Lung (tissue), 11 donors: ENCODE measurements at regions not wholly inside any gene's neighbourhood (a gene's known extent, or its start where the extent isn't known, plus 50 kb on each side); places are given as distances from the start of the nearest gene placed in this dataset.
"Not testable (repeated sequence)": the region's sequence is repeated elsewhere in the genome, so short reads cannot be mapped to it uniquely, and the experiment has no call there.

ENCODE experiments used
- ATAC-seq: fragments of 200-7000 bp; cut with Tn5 transposase; one replicate; pipeline ENCODE4 v1.9.1; 2020; ENCODE audit warnings: moderate number of reproducible peaks; ENCODE audit not compliant: insufficient read depth, low FRiP score
- DNase-seq, 3 donors: peaks; one replicate each; pipeline ENCODE4 v3.0.0-alpha.2; 2013 to 2017
- H3K27ac ChIP-seq, 2 donors: one replicate each; pipeline ENCODE4 v1.5.1; 2013; ENCODE audit warnings: mild to moderate bottlenecking in 2 of 2, moderate library complexity in 2 of 2, control low read depth in 1 of 2, inconsistent platforms in 1 of 2, low read depth in 1 of 2, low read length in 1 of 2
- H3K27me3 ChIP-seq, 3 donors: one replicate each; pipeline ENCODE4 v1.5.1; 2013; ENCODE audit warnings: low read length in 2 of 3; ENCODE audit not compliant: control insufficient read depth in 3 of 3, insufficient read depth in 3 of 3
- H3K36me3 ChIP-seq, 4 donors: one replicate each; pipeline ENCODE4 v1.5.1; 2013; ENCODE audit warnings: low read length in 4 of 4, mild to moderate bottlenecking in 1 of 4, moderate library complexity in 1 of 4; ENCODE audit not compliant: control insufficient read depth in 4 of 4, insufficient read depth in 4 of 4
- H3K4me1 ChIP-seq, 5 donors: one replicate each; pipeline ENCODE4 v1.5.1; 2013; ENCODE audit warnings: low read length in 5 of 5, mild to moderate bottlenecking in 2 of 5, moderate library complexity in 1 of 5; ENCODE audit not compliant: control insufficient read depth in 5 of 5, insufficient read depth in 5 of 5
- H3K4me3 ChIP-seq: one replicate; pipeline ENCODE4 v1.5.1; 2013; ENCODE audit warnings: mild to moderate bottlenecking, control low read depth, moderate library complexity
- H3K9ac ChIP-seq, 2 donors: one replicate each; pipeline ENCODE4 v1.5.1; 2013; ENCODE audit warnings: low read length in 2 of 2, control low read depth in 1 of 2; ENCODE audit not compliant: insufficient read depth in 1 of 2
- H3K9me3 ChIP-seq, 4 donors: one replicate each; pipeline ENCODE4 v1.5.1; 2013; ENCODE audit warnings: low read length in 3 of 4, mild to moderate bottlenecking in 1 of 4, moderate library complexity in 1 of 4; ENCODE audit not compliant: control insufficient read depth in 4 of 4, insufficient read depth in 3 of 4
- WGBS, 2 donors: extraction: QIAGEN DNeasy Blood & Tissue Kit; methylation state at CpG; one replicate each; pipeline ENCODE4 v1.1.7; 2013; 5-methylcytosine and 5-hydroxymethylcytosine counted together
- TF ChIP-seq, protein P1 (sequence below): IDR thresholded peaks from 2 replicates; pipeline ENCODE4 v1.5.1; 2012; ENCODE audit warnings: mild to moderate bottlenecking; ENCODE audit errors: control extremely low read depth, extremely low read depth
- donor health status: control.
- donor health status: control.
- donor health status: Bipolar disorder and iron deficiency.
- donor health status: healthy.
- donor health status: DM: yes; HTN: yes; CAD: no.

- Histone ChIP-seq H3K9me3 (no peaks in the 10 kb centered on the region), H3K27me3 (no peaks in the 10 kb centered on the region), H3K9ac (no peak overlapping the region), H3K4me1 (peaks cover 0 to 9% (median 0%) of the 10 kb centered on the region in 5 donors), H3K4me3 (no peak overlapping the region), H3K36me3 (no peaks in the 10 kb centered on the region), H3K27ac (no peak overlapping the region)
- ATAC-seq: no peak
- 87 to 94% methylated on average over 4 of the region's 4 CpGs for WGBS, 2 donors
- TF ChIP-seq, protein P1, sequence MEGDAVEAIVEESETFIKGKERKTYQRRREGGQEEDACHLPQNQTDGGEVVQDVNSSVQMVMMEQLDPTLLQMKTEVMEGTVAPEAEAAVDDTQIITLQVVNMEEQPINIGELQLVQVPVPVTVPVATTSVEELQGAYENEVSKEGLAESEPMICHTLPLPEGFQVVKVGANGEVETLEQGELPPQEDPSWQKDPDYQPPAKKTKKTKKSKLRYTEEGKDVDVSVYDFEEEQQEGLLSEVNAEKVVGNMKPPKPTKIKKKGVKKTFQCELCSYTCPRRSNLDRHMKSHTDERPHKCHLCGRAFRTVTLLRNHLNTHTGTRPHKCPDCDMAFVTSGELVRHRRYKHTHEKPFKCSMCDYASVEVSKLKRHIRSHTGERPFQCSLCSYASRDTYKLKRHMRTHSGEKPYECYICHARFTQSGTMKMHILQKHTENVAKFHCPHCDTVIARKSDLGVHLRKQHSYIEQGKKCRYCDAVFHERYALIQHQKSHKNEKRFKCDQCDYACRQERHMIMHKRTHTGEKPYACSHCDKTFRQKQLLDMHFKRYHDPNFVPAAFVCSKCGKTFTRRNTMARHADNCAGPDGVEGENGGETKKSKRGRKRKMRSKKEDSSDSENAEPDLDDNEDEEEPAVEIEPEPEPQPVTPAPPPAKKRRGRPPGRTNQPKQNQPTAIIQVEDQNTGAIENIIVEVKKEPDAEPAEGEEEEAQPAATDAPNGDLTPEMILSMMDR: no peak
- no peak for DNase-seq
Observed at GRCh38 chr10:29862923-29863614, 196.3 kb downstream of the JCAD start.

- Histone ChIP-seq H3K27me3 (no peaks in the 10 kb centered on the region), H3K9ac (no peak overlapping the region), H3K4me1 (peaks cover 0 to 11% (median 0%) of the 10 kb centered on the region in 5 donors), H3K4me3 (no peak overlapping the region), H3K9me3 (no peaks in the 10 kb centered on the region), H3K36me3 (no peaks in the 10 kb centered on the region), H3K27ac (no peak overlapping the region)
- no peak for ATAC-seq
- 69 to 74% methylated on average over 4 of the region's 4 CpGs for WGBS, 2 donors
- DNase-seq: no peak
- TF ChIP-seq, protein P1: no peak
Observed at GRCh38 chr10:29861811-29862505, 197.4 kb downstream of the JCAD start.

DNA sequence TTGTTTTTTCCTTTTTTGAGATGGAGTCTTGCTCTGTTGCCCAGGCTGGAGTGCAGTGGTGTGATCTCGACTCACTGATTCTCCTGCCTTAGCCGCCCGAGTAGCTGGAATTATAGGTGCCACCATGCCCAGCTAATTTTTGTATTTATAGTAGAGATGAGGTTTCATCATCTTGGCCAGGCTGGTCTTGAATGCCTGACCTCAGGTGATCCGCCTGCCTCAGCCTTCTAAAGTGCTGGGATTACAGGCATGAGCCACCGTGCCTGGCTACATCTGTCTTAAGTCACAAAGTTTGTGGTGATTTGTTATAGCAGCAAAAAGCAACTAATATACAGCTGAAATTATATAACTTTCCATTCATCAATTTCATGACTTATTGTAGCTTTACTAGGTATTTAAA, 198.2 kb downstream of the JCAD start:
- H3K4me3 ChIP-seq, H3K9me3 ChIP-seq, DNase-seq, H3K9ac ChIP-seq, ATAC-seq, H3K27me3 ChIP-seq, H3K4me1 ChIP-seq, H3K27ac ChIP-seq, H3K36me3 ChIP-seq: not testable (repeated sequence)
- 98% methylated on average over 5 of the region's 5 CpGs for WGBS, 2 donors

DNA sequence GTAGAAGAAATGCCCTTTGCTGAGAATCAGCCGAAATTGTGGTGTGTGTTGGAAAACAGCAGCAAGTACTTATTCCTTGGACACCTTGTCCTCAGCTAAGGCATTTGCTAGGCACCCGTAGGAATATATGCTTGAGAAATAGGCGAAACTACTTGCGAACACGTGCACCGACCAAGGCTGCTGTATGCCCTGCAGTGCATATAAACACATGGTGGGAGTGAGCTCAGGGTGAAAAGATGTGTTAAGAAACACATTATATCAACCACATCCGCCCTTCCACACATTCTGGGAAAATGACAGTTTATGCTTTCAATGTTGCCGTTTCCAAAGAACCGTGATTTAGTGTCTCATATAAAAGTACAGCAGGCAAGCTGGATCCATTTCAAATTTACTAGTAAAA, 199.2 kb downstream of the JCAD start:
- H3K4me1 ChIP-seq: peaks cover 0 to 6% (median 0%) of the 10 kb centered on the region in 5 donors
- H3K9me3 ChIP-seq: no peaks in the 10 kb centered on the region
- H3K4me3 ChIP-seq: no peak overlapping the region
- H3K9ac ChIP-seq: no peak overlapping the region
- DNase-seq (no peak), ATAC-seq (no peak)
- H3K36me3 ChIP-seq: no peaks in the 10 kb centered on the region
- TF ChIP-seq, protein P1: no peak
- no peak overlapping the region for H3K27ac ChIP-seq
- H3K27me3 ChIP-seq: no peaks in the 10 kb centered on the region
- 83 to 87% methylated on average over 9 of the region's 9 CpGs for WGBS, 2 donors
